ENCODE measurements at regions not wholly inside any gene's neighbourhood (a gene's known extent, or its start where the extent isn't known, plus 50 kb on each side); places are given as distances from the start of the nearest gene placed in this dataset.

- TF ChIP-seq, protein P1, sequence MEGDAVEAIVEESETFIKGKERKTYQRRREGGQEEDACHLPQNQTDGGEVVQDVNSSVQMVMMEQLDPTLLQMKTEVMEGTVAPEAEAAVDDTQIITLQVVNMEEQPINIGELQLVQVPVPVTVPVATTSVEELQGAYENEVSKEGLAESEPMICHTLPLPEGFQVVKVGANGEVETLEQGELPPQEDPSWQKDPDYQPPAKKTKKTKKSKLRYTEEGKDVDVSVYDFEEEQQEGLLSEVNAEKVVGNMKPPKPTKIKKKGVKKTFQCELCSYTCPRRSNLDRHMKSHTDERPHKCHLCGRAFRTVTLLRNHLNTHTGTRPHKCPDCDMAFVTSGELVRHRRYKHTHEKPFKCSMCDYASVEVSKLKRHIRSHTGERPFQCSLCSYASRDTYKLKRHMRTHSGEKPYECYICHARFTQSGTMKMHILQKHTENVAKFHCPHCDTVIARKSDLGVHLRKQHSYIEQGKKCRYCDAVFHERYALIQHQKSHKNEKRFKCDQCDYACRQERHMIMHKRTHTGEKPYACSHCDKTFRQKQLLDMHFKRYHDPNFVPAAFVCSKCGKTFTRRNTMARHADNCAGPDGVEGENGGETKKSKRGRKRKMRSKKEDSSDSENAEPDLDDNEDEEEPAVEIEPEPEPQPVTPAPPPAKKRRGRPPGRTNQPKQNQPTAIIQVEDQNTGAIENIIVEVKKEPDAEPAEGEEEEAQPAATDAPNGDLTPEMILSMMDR (IDR thresholded peaks at IDR 0.05; ENCODE audit: borderline replicate concordance, control extremely low read depth, extremely low read depth, insufficient read depth, missing control alignments): no peak
- no peak for DNase-seq (ENCODE audit: low spot score)
- in situ Hi-C loops (cut with MboI; ENCODE audit: low sequenced_read_pairs, unreplicated experiment): no loop called here
Observed at GRCh38 chr7:153081496-153081895, 321.9 kb downstream of the ACTR3B start.

- in situ Hi-C loops (cut with MboI; ENCODE audit: low sequenced_read_pairs, unreplicated experiment): no loop called here
- TF ChIP-seq, protein P1 (IDR thresholded peaks at IDR 0.05; ENCODE audit: borderline replicate concordance, control extremely low read depth, extremely low read depth, insufficient read depth, missing control alignments): no peak
- no peak for DNase-seq (ENCODE audit: low spot score)
Observed at GRCh38 chr7:153084278-153084677, 324.7 kb downstream of the ACTR3B start.

- in situ Hi-C loops (cut with MboI; ENCODE audit: low sequenced_read_pairs, unreplicated experiment): no loop called here
- TF ChIP-seq, protein P1 (IDR thresholded peaks at IDR 0.05; ENCODE audit: borderline replicate concordance, control extremely low read depth, extremely low read depth, insufficient read depth, missing control alignments): no peak
- no peak for DNase-seq (ENCODE audit: low spot score)
Observed at GRCh38 chr7:153087498-153087897, 327.9 kb downstream of the ACTR3B start.

DNA sequence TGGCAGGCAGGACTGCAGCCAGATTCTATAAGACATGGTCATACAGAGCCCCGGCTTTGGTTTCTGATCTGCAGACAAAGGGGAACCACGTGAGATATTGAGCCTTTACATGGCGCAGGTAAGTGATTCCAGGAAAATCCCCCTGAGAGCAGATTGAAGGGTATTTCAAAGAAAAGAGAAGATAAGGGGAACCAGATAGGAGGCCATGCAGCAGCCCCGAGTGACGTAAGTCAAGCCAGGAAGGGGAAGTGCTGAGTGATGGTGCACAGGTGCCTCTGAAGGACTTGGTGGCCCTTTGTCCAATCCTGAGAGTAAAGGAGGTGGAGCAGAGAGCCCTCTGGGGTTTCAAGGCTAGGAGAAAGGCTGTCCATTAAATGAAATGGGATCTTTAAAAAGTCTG is 329.0 kb downstream of the ACTR3B start:
- in situ Hi-C loops (cut with MboI; ENCODE audit: low sequenced_read_pairs, unreplicated experiment): no loop called here
- TF ChIP-seq, protein P1 (IDR thresholded peaks at IDR 0.05; ENCODE audit: borderline replicate concordance, control extremely low read depth, extremely low read depth, insufficient read depth, missing control alignments): no peak
- DNase-seq (ENCODE audit: low spot score): no peak

DNA sequence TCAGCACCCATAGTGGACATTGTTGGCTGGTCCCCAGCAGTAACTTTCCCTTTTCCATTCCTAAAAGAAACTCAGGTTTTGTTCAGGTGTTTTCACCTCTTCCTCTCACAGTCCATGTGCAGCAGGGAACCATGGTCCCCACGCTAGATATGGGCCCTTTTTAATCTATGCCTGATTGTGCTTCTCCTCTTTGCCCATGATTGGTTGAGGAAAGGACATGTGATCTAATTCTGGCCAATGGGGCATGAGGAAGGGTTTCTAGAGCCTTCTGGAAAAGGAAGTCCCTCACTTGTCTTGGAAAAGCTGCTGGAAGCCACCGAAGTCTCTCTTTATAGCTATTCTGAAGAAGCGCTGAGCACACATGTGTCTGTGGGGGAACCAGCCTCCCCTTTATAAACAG is 330.7 kb downstream of the ACTR3B start:
- TF ChIP-seq, protein P1 (IDR thresholded peaks at IDR 0.05; ENCODE audit: borderline replicate concordance, control extremely low read depth, extremely low read depth, insufficient read depth, missing control alignments): no peak
- in situ Hi-C loops (cut with MboI; ENCODE audit: low sequenced_read_pairs, unreplicated experiment): no loop called here
- no peak for DNase-seq (ENCODE audit: low spot score)

DNA sequence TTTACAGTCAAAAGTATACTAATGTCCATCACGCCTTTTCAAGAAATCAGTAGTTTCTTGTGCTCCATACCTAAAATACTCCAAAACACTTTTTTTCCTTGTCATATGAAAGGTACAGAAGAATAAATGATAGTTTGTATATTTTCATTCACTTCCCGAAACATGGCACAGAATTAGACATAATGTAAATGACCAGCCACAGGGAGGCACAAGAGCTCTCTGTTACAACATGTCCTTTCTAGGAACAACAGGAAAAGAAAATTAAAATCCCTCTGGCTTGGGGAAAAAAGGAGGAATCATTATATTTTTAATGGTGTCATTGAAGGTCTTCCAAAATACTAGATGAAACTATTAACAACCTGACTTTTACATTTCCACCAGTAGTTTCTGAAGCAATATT is 331.2 kb downstream of the ACTR3B start:
- no peak for DNase-seq (ENCODE audit: low spot score)
- TF ChIP-seq, protein P1 (IDR thresholded peaks at IDR 0.05; ENCODE audit: borderline replicate concordance, control extremely low read depth, extremely low read depth, insufficient read depth, missing control alignments): no peak
- in situ Hi-C loops (cut with MboI; ENCODE audit: low sequenced_read_pairs, unreplicated experiment): no loop called here

- TF ChIP-seq, protein P1 (IDR thresholded peaks at IDR 0.05; ENCODE audit: borderline replicate concordance, control extremely low read depth, extremely low read depth, insufficient read depth, missing control alignments): no peak
- in situ Hi-C loops (cut with MboI; ENCODE audit: low sequenced_read_pairs, unreplicated experiment): no loop called here
- DNase-seq (ENCODE audit: low spot score): no peak
Observed at GRCh38 chr7:153091477-153091876, 331.9 kb downstream of the ACTR3B start.
